GM23248 (cell line): ENCODE measurements at regions not wholly inside any gene's neighbourhood (a gene's known extent, or its start where the extent isn't known, plus 50 kb on each side); places are given as distances from the start of the nearest gene placed in this dataset.

ENCODE experiments used
- DNase-seq: peaks from one replicate; pipeline ENCODE4 v3.0.0-alpha.2; 2015
- H2AFZ ChIP-seq: fragments of 200-600 bp; sonication (generic); 2 replicates; pipeline ENCODE4 v1.6.1; 2016; ENCODE audit warnings: antibody characterized with exemption
- H3F3A ChIP-seq: fragments of 200-600 bp; sonication (generic); 2 replicates; pipeline ENCODE4 v1.6.1; 2016; ENCODE audit warnings: mild to moderate bottlenecking, antibody characterized with exemption, mixed run types; ENCODE audit not compliant: insufficient read depth
- H3K27ac ChIP-seq: fragments of 200-600 bp; sonication (generic); 2 replicates; pipeline ENCODE4 v1.5.1; 2016; ENCODE audit warnings: mild to moderate bottlenecking
- H3K27me3 ChIP-seq: fragments of 200-600 bp; sonication (generic); replicated peaks from 2 replicates; pipeline ENCODE4 v1.6.1; 2016; ENCODE audit warnings: mild to moderate bottlenecking; ENCODE audit not compliant: insufficient read depth
- H3K36me3 ChIP-seq: fragments of 200-600 bp; sonication (generic); 2 replicates; pipeline ENCODE4 v1.6.1; 2016; ENCODE audit warnings: low read depth, mild to moderate bottlenecking
- H3K4me1 ChIP-seq: fragments of 200-600 bp; sonication (generic); 2 replicates; pipeline ENCODE4 v1.6.1; 2016; ENCODE audit warnings: mild to moderate bottlenecking; ENCODE audit not compliant: insufficient read depth
- H3K4me2 ChIP-seq: fragments of 200-600 bp; sonication (generic); one replicate; pipeline ENCODE4 v1.6.1; 2016; ENCODE audit warnings: mild to moderate bottlenecking; ENCODE audit not compliant: unreplicated experiment
- H3K4me3 ChIP-seq: fragments of 200-600 bp; sonication (generic); 2 replicates; pipeline ENCODE4 v1.5.1; 2016; ENCODE audit warnings: mild to moderate bottlenecking
- H3K79me2 ChIP-seq: fragments of 200-600 bp; sonication (generic); 2 replicates; pipeline ENCODE4 v1.6.1; 2016; ENCODE audit warnings: mild to moderate bottlenecking; ENCODE audit not compliant: insufficient read depth
- H3K9ac ChIP-seq: fragments of 200-600 bp; sonication (generic); 2 replicates; pipeline ENCODE4 v1.6.1; 2016; ENCODE audit warnings: mild to moderate bottlenecking
- H3K9me2 ChIP-seq: fragments of 200-600 bp; sonication (generic); 2 replicates; pipeline ENCODE4 v1.6.1; 2016; ENCODE audit warnings: mixed run types, mild to moderate bottlenecking, moderate library complexity; ENCODE audit not compliant: insufficient read depth
- H3K9me3 ChIP-seq: fragments of 200-600 bp; sonication (generic); one replicate; pipeline ENCODE4 v1.6.1; 2017; ENCODE audit warnings: low read depth
- H4K20me1 ChIP-seq: fragments of 200-600 bp; sonication (generic); 2 replicates; pipeline ENCODE4 v1.6.0; 2016; ENCODE audit not compliant: insufficient read depth
- EZH2 ChIP-seq: fragments of 200-600 bp; sonication (generic); IDR thresholded peaks from 2 replicates; pipeline ENCODE4 v1.6.1; 2018; ENCODE audit warnings: antibody characterized with exemption, mild to moderate bottlenecking; ENCODE audit not compliant: insufficient read depth, poor library complexity, severe bottlenecking
- EZH2phosphoT487 ChIP-seq: fragments of 200-600 bp; sonication (generic); IDR thresholded peaks from 2 replicates; pipeline ENCODE4 v1.6.1; 2018; ENCODE audit warnings: antibody characterized with exemption, moderate library complexity, mild to moderate bottlenecking, low read depth; ENCODE audit not compliant: insufficient read depth
- WGBS, 2 experiments: methylation state at CpG; one replicate each; pipeline ENCODE4 v1.1.6; 2015 to 2017; ENCODE audit warnings: low lambda C conversion rate in 2 of 2, low coverage in 1 of 2; ENCODE audit errors: missing lambda C conversion rate in 2 of 2; 5-methylcytosine and 5-hydroxymethylcytosine counted together
- in situ Hi-C: fragments of 300-500 bp; cut with MboI; formaldehyde crosslinking; loops from 2 replicates; pipeline ENCODE4 v1.15.0; 2020

DNA sequence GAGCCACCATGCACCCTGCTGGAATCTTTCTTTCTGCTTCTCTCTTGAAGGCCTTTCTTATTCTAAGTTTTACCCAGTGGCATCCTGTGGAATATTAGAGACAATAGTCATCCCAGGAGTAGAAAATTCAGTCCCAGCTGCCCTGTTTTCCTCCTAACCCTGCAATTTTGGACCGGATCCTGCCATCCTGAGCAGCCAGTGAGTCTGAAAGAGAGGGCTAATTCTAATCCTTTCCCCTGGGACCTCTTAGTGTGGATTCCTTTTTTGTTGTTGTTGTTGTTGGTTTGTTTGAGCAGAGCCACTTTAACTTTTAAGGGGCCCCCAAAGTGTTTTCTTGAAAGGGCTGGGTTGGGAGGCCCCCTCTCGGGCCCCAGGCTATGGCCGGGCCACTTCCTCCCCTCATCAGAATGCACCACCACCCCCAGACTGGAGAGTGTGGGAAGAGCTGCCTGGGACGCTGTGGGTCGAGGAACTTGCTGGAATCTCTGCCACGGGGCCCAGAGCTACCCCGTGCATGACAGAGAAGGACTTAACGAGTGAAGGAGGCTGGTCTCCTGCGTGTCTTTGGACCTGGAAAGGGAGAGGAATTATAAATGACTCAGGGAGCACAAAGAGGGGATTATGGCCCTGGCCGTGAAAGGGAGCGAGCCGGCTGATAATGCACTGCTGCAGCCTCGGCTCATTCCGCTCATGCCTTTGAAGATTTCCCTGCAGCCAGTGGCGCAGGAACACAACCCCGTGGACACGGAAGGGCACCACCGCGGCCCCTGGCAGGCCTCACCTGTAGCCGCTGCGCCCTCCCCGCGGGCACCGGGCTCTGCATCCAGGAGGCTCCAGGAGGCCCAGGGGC lies 81.0 kb upstream of the AKT3 start:
- Histone ChIP-seq H3K27ac (no peak overlapping the region), H3K79me2 (no peaks in the 10 kb centered on the region), H3K9me2 (no peaks in the 10 kb centered on the region), H2AFZ (no peak overlapping the region), H3K9me3 (no peaks in the 10 kb centered on the region), H4K20me1 (no peaks in the 10 kb centered on the region), H3K36me3 (no peaks in the 10 kb centered on the region), H3K27me3 (peaks cover 32% of the 10 kb centered on the region), H3K9ac (no peak overlapping the region), H3K4me3 (no peak overlapping the region), H3K4me1 (peaks cover 15% of the 10 kb centered on the region), H3F3A (peaks cover 12% of the 10 kb centered on the region; the same call in 1 of the 2 replicates), H3K4me2 (no peak overlapping the region)
- in situ Hi-C loops, result no loop called here
- DNase-seq, result no peak
- TF ChIP-seq EZH2, result no peak
- TF ChIP-seq EZH2phosphoT487, result no peak
- 39 to 50% methylated on average over 17 to 19 of the region's 24 CpGs for WGBS, 2 experiments

DNA sequence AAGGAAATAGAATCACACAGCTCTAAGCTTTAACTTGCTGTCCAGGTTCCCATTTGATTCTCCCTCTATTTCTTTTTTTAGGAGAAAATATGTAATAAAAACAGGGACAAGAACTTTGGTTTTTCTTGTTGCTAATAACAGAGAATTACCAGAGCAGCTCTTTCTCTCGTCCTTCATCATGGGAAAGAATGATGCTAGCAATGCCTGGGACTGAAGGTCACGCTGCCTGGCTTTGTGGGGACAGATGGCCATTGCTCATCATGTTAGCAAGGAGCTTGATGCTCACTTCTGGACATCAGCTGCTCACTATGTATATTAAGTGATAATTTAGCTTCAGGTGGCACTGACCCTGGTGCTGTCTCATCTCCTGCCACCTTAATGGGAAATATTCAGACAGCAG lies 77.3 kb upstream of the AKT3 start:
- Histone ChIP-seq H3K9ac (no peak overlapping the region), H3K4me2 (peak overlapping the region; percentile 68), H3K9me3 (no peaks in the 10 kb centered on the region), H3K4me1 (peaks cover 43% of the 10 kb centered on the region), H3K9me2 (no peaks in the 10 kb centered on the region), H2AFZ (no peak overlapping the region), H3K79me2 (no peaks in the 10 kb centered on the region), H3K36me3 (no peaks in the 10 kb centered on the region), H3F3A (peaks cover 39% of the 10 kb centered on the region), H3K27ac (peak overlapping the region; percentile 57), H3K27me3 (peaks cover 21% of the 10 kb centered on the region), H3K4me3 (peak overlapping the region; percentile 14; the same call in 1 of the 2 replicates), H4K20me1 (no peaks in the 10 kb centered on the region)
- TF ChIP-seq EZH2, result no peak
- TF ChIP-seq EZH2phosphoT487, result no peak
- 90 to 93% methylated on average over 2 of the region's 2 CpGs for WGBS, 2 experiments
- in situ Hi-C loops, result no loop called here
- peak; percentile 22 for DNase-seq

DNA sequence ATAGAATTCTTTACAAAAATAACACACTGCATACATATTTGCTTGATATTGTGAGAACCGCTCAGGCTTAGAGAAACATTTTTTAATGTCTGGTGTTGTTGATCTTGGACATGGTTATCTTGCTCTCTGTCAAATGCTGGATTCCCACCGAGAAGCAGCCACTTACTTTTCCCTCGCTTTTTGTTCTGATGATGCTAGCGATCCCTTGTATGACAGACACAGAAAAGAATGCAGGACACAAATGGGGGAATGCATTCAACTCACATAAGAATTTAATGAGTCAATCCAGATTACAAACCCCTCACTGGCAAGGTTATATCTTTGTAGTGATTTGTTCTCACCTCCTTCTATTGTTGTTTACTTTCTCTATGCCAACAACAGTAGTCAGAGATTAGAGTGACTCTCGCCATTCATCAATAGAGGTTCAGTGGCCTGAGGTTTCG lies 76.8 kb upstream of the AKT3 start:
- Histone ChIP-seq H3K4me1 (peaks cover 43% of the 10 kb centered on the region), H2AFZ (no peak overlapping the region), H3K36me3 (no peaks in the 10 kb centered on the region), H3K27ac (peak overlapping the region; percentile 57), H3K4me2 (peak overlapping the region; percentile 68), H4K20me1 (no peaks in the 10 kb centered on the region), H3K9me3 (no peaks in the 10 kb centered on the region), H3F3A (peaks cover 39% of the 10 kb centered on the region), H3K27me3 (peaks cover 17% of the 10 kb centered on the region), H3K4me3 (peak overlapping the region; percentile 14; the same call in 1 of the 2 replicates), H3K9ac (peak overlapping the region; percentile 18; the same call in 1 of the 2 replicates), H3K9me2 (no peaks in the 10 kb centered on the region), H3K79me2 (no peaks in the 10 kb centered on the region)
- 2 to 3% methylated on average over 6 of the region's 6 CpGs for WGBS, 2 experiments
- DNase-seq, result peak; percentile 91
- peak; percentile 85 for TF ChIP-seq EZH2phosphoT487
- TF ChIP-seq EZH2, result no peak
- in situ Hi-C loops, result no loop called here

DNA sequence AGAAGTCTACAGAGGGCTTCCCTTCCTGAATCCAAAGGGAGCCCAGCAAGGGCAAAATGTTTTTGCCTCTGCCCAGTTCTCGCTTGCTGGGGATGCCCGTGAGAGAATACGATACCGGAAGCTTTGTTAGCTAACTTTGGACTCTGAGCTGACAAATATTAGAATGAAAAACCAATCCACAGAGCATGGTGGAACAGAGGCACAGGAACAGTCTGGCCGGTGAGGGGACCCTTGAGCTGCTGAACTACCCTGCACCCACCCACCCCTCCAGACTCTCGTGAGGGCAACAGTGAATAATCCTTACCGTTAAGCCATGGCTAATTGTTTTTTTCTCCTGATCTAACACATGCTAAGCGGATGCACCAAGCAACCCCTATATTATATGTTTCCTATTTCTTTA lies 76.3 kb upstream of the AKT3 start:
- Histone ChIP-seq H3K27me3 (peaks cover 14% of the 10 kb centered on the region; the same call in 1 of the 2 replicates), H2AFZ (no peak overlapping the region), H3K27ac (peak overlapping the region; percentile 57), H3K36me3 (no peaks in the 10 kb centered on the region), H3K4me1 (peaks cover 43% of the 10 kb centered on the region), H3K4me2 (peak overlapping the region; percentile 68), H3K9ac (peak overlapping the region; percentile 18; the same call in 1 of the 2 replicates), H3K9me3 (no peaks in the 10 kb centered on the region), H3K79me2 (no peaks in the 10 kb centered on the region), H3K4me3 (no peak overlapping the region), H4K20me1 (no peaks in the 10 kb centered on the region), H3K9me2 (no peaks in the 10 kb centered on the region), H3F3A (peaks cover 39% of the 10 kb centered on the region)
- in situ Hi-C loops, result no loop called here
- 83 to 87% methylated on average over 8 of the region's 8 CpGs for WGBS, 2 experiments
- TF ChIP-seq EZH2phosphoT487, result no peak
- no peak for TF ChIP-seq EZH2
- no peak for DNase-seq
